ENCODE measurements at regions not wholly inside any gene's neighbourhood (a gene's known extent, or its start where the extent isn't known, plus 50 kb on each side); places are given as distances from the start of the nearest gene placed in this dataset.

DNA sequence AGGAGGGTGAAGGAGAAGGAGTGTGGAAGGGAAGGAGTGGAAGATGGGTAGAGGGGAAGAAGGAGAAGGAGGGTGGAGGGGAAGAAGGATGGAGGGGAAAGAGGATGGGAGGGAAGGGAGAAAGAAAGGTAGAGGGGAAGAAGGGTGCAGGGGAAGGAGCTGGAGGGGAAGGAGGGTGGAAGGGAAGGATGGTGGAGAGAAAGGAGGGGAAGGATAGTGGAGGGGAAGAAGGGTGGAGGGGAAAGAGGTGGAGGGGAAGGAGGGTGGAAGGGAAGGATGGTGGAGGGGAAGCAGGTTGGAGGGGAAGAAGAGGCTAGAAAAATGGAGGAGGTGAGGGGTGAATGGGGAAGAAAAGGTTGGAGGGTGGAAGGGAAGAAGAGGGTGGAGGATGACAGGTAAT is 927.9 kb downstream of the UQCRFS1 start:
- H3K27ac ChIP-seq = no peak overlapping the region
- peaks cover 0 to 3% (median 0%) of the 10 kb centered on the region in 4 donors for H3K9me3 ChIP-seq
- peaks cover 0 to 11% (median 7%) of the 10 kb centered on the region in 4 donors for H3K4me1 ChIP-seq
- no peak for DNase-seq
- intact Hi-C loops (cut with DNase I) = no loop called here
- H3K4me3 ChIP-seq = no peak overlapping the region
- no peaks in the 10 kb centered on the region for H3K36me3 ChIP-seq
- H3K27me3 ChIP-seq = peaks cover 0 to 11% (median 0%) of the 10 kb centered on the region in 3 donors
- TF ChIP-seq POLR2AphosphoS5 (IDR thresholded peaks at IDR 0.05) (no peak), EP300 (IDR thresholded peaks at IDR 0.05) (no peak), POLR2A (IDR thresholded peaks at IDR 0.05) (no peak)
- TF ChIP-seq, protein P1, sequence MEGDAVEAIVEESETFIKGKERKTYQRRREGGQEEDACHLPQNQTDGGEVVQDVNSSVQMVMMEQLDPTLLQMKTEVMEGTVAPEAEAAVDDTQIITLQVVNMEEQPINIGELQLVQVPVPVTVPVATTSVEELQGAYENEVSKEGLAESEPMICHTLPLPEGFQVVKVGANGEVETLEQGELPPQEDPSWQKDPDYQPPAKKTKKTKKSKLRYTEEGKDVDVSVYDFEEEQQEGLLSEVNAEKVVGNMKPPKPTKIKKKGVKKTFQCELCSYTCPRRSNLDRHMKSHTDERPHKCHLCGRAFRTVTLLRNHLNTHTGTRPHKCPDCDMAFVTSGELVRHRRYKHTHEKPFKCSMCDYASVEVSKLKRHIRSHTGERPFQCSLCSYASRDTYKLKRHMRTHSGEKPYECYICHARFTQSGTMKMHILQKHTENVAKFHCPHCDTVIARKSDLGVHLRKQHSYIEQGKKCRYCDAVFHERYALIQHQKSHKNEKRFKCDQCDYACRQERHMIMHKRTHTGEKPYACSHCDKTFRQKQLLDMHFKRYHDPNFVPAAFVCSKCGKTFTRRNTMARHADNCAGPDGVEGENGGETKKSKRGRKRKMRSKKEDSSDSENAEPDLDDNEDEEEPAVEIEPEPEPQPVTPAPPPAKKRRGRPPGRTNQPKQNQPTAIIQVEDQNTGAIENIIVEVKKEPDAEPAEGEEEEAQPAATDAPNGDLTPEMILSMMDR (IDR thresholded peaks at IDR 0.05) = no peak

DNA sequence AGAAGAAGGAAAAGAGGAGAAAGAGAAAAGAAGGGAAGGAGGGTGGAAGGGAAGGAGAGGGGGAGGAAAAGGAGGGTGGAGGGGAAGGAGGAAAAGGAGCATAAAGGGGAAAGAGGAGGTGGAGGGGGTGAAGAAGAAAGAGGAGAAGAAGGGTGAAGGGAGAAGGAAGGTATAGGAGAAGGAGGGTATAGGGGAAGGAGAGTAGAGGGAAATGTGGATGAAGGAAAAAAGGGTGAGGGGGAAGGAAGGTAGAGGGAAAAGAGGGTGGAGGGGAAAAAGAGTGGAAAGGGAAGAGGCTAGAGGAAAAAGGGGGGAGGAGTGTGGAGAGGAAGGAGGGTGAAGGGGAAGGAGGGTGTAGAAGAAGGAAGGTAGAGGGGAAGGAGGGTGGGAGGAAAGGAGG is 928.6 kb downstream of the UQCRFS1 start:
- Histone ChIP-seq H3K27ac (no peak overlapping the region), H3K4me3 (no peak overlapping the region), H3K27me3 (peaks cover 0 to 11% (median 0%) of the 10 kb centered on the region in 3 donors), H3K9me3 (peaks cover 0 to 3% (median 0%) of the 10 kb centered on the region in 4 donors), H3K4me1 (peaks cover 0 to 7% (median 3%) of the 10 kb centered on the region in 4 donors), H3K36me3 (no peaks in the 10 kb centered on the region)
- intact Hi-C loops (cut with DNase I) = no loop called here
- no peak for DNase-seq
- TF ChIP-seq EP300 (IDR thresholded peaks at IDR 0.05) = no peak
- no peak for TF ChIP-seq POLR2AphosphoS5 (IDR thresholded peaks at IDR 0.05)
- TF ChIP-seq, protein P1 (IDR thresholded peaks at IDR 0.05) = no peak
- no peak for TF ChIP-seq POLR2A (IDR thresholded peaks at IDR 0.05)

DNA sequence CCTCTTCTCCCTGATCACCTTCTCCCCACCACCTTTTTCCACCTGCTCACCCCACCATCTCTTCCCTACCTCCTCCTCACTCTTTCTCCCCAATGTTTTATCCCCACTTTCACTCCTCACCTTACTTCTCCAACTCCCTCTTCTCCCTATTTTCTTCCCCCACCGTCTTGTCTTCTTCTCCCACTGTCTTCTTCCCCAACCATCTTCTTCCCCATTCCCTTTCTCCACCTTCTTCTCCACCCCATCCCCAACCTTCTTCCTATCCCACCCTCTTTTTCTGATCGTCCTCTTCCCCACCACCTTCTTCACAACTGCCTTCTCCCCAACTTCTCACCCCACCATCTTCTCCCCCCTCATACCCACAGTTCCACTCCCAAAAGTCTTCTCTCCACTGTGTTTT is 929.4 kb downstream of the UQCRFS1 start:
- H3K36me3 ChIP-seq = no peaks in the 10 kb centered on the region
- H3K27ac ChIP-seq = no peak overlapping the region
- H3K9me3 ChIP-seq = peaks cover 0 to 3% (median 0%) of the 10 kb centered on the region in 4 donors
- DNase-seq = no peak
- intact Hi-C loops (cut with DNase I) = no loop called here
- WGBS, 2 donors = 88 to 90% methylated on average over 2 of the region's 2 CpGs
- H3K4me1 ChIP-seq = no peaks in the 10 kb centered on the region
- TF ChIP-seq EP300 (IDR thresholded peaks at IDR 0.05) (no peak), POLR2A (IDR thresholded peaks at IDR 0.05) (no peak), POLR2AphosphoS5 (IDR thresholded peaks at IDR 0.05) (no peak)
- TF ChIP-seq, protein P1 (IDR thresholded peaks at IDR 0.05) = no peak
- H3K27me3 ChIP-seq = peaks cover 0 to 11% (median 0%) of the 10 kb centered on the region in 3 donors
- no peak overlapping the region for H3K4me3 ChIP-seq

DNA sequence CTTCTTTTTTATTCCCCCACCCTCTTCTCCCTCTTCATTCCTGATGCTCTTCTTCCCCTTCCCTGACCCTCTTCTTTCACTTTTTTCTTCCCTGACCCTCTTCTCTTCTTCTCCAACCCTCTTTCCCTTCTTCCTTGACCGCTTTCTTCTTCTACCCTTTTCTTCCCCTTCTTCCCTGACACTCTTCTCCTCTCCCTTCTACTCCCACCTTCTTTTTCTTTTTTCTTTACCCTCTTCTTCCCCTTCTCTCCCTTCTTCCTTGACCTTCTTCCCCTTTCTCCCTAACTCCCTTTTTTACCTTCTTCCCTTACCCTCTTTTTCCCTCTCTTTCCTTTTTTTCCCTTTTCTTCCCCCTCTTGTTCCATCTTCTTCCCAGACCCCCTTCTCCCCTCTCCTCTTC is 931.3 kb downstream of the UQCRFS1 start:
- intact Hi-C loops (cut with DNase I) = no loop called here
- no peaks in the 10 kb centered on the region for H3K4me1 ChIP-seq
- peaks cover 0 to 3% (median 0%) of the 10 kb centered on the region in 4 donors for H3K9me3 ChIP-seq
- no peak overlapping the region for H3K4me3 ChIP-seq
- peaks cover 0 to 11% (median 0%) of the 10 kb centered on the region in 3 donors for H3K27me3 ChIP-seq
- H3K27ac ChIP-seq = no peak overlapping the region
- DNase-seq = no peak
- 94 to 99% methylated on average over 1 of the region's 1 CpG for WGBS, 2 donors
- TF ChIP-seq, protein P1 (IDR thresholded peaks at IDR 0.05) = no peak
- TF ChIP-seq EP300 (IDR thresholded peaks at IDR 0.05) (no peak), POLR2A (IDR thresholded peaks at IDR 0.05) (no peak), POLR2AphosphoS5 (IDR thresholded peaks at IDR 0.05) (no peak)
- H3K36me3 ChIP-seq = no peaks in the 10 kb centered on the region

DNA sequence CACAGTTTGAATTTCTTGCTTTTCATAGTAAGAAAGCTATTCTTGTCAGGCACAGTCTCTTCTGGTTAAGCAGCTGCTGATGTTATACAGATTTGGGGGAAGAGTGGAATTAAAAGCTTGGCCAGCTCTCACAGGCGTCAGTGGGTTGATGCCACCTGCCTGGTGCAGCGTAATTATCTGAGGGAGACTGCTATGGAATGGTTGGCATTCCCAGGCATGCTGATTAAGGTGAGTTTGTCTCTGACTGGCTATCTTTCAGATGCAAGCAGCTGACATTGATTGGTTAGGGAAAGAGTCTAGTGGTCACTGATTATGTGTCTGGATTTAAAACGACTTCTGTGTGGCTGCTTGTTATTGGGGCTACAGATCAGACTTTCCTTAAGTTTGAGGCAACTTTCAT is 948.4 kb downstream of the UQCRFS1 start:
- DNase-seq = no peak
- intact Hi-C loops (cut with DNase I) = no loop called here
- 67 to 78% methylated on average over 3 of the region's 3 CpGs for WGBS, 2 donors
- Histone ChIP-seq H3K4me1 (no peaks in the 10 kb centered on the region), H3K4me3 (no peak overlapping the region), H3K27me3 (peaks cover 0 to 2% (median 0%) of the 10 kb centered on the region in 3 donors), H3K27ac (no peak overlapping the region), H3K9me3 (peaks cover 0 to 3% (median 0%) of the 10 kb centered on the region in 4 donors), H3K36me3 (no peaks in the 10 kb centered on the region)
- TF ChIP-seq, protein P1 (IDR thresholded peaks at IDR 0.05) = no peak

All from sigmoid colon (tissue), 6 donors.